GM12864 (cell line): ENCODE measurements at regions not wholly inside any gene's neighbourhood (a gene's known extent, or its start where the extent isn't known, plus 50 kb on each side); places are given as distances from the start of the nearest gene placed in this dataset.

Experiments
- DNase-seq: peaks from one replicate; pipeline ENCODE4 v3.0.0-alpha.2; 2011; ENCODE audit warnings: low read depth
- H3K4me3 ChIP-seq: 2 replicates; pipeline ENCODE4 v1.5.1; 2011; ENCODE audit warnings: mild to moderate bottlenecking, low read depth, low read length, control low read depth
- TF ChIP-seq, protein P1 (sequence below): IDR thresholded peaks from 2 replicates; pipeline ENCODE4 v1.5.1; 2011; ENCODE audit warnings: low read depth, mild to moderate bottlenecking, moderate library complexity, low read length, control low read depth, inconsistent platforms; ENCODE audit errors: missing control alignments

DNA sequence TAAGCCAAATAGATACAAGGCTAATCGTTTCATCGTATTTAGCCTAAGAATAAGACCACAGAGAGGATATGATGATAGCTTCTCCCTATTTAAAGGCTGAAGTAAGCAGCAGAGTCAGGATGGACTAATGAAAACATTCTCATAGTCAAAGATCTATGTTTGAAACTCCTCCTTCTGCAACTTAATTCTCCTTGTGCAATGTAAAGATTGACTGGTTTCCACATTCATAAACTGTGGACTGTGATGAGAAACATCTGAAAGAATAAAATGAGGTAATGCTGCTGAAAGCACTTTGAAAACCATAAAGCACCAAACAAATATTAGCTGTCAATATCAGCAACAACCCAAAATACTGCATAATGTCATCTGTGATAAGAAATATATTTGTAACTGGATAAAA, 361.9 kb downstream of the CSNK1G3 start:
- TF ChIP-seq, protein P1, sequence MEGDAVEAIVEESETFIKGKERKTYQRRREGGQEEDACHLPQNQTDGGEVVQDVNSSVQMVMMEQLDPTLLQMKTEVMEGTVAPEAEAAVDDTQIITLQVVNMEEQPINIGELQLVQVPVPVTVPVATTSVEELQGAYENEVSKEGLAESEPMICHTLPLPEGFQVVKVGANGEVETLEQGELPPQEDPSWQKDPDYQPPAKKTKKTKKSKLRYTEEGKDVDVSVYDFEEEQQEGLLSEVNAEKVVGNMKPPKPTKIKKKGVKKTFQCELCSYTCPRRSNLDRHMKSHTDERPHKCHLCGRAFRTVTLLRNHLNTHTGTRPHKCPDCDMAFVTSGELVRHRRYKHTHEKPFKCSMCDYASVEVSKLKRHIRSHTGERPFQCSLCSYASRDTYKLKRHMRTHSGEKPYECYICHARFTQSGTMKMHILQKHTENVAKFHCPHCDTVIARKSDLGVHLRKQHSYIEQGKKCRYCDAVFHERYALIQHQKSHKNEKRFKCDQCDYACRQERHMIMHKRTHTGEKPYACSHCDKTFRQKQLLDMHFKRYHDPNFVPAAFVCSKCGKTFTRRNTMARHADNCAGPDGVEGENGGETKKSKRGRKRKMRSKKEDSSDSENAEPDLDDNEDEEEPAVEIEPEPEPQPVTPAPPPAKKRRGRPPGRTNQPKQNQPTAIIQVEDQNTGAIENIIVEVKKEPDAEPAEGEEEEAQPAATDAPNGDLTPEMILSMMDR = no peak
- DNase-seq = no peak
- H3K4me3 ChIP-seq = no peak overlapping the region

DNA sequence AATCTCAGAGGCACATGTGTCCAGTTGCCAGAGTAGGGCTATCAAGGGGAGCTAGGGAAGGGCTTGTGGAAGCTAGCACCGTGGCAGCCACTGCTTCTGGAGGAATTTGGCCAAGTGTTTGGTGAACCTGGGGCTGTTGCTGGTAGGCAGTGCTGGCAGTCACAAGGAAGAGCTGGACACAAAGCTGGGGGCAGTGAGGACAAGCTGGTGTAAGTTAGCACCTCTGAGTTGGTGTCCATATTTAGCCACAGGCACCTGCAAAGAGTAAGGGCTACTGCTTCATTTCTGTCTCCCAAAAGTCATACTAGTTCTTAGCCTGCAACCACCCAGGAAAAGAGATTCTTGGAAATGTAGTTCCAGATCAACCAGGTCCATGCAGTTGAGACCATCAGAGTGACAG, 359.4 kb downstream of the CSNK1G3 start:
- TF ChIP-seq, protein P1 = no peak
- DNase-seq = no peak
- no peak overlapping the region for H3K4me3 ChIP-seq

DNA sequence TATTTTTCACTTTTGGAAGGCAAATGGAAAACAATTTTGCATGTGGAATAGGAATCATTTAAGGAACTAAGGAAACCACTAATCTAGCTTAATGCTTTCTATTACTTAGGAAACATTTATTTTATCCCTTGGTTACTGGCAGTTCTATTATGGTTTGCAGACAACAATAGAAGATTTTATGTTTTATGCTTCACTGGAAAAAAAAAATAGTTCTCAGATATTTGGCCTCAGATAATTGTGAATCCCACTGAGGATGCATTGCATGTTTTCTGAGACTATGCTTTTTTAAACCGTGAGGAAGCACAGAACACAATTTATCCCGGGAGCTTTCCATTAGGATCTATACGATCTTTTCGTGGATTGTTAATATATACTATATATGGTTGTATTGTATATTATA, 356.9 kb downstream of the CSNK1G3 start:
- TF ChIP-seq, protein P1 = no peak
- no peak overlapping the region for H3K4me3 ChIP-seq
- DNase-seq = no peak

DNA sequence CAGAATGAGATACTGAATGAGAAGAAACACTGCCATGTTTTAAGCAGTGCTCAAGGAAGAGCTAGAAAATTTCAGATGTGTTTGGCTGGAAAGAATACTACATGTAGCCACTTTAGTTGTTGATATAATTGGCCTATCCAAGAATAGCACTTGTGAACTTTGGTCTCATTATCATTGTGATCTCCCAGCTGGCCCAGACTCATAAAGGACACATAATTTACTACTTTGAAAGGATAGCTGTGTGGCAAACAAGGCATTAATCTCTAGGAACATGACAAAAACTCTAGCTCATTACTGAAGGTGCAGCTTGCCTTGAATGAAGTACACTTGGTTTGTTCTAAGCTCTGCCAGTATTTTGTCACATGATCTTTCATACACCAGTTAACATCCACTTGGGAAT, 356.3 kb downstream of the CSNK1G3 start:
- no peak overlapping the region for H3K4me3 ChIP-seq
- DNase-seq = no peak
- TF ChIP-seq, protein P1 = no peak

DNA sequence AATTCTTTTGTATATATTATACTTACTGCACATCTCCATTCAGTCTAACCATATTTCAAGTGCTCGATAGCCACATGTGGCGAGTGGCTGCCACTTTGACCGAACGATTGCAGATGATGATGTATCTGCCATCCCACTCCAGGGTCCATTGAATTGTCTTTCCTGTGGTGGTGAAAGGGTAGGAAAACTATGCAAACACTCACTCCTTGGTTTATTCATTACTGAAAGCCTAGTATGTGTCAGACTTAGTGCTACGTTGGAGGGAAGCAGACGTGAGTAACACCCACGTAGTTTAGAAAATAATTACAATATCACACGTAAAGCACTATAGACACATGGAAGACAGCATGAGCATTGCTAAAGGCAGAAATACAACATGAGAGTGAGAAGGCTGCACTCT, 353.7 kb downstream of the CSNK1G3 start:
- TF ChIP-seq, protein P1 = no peak
- DNase-seq = no peak
- H3K4me3 ChIP-seq = no peak overlapping the region

DNA sequence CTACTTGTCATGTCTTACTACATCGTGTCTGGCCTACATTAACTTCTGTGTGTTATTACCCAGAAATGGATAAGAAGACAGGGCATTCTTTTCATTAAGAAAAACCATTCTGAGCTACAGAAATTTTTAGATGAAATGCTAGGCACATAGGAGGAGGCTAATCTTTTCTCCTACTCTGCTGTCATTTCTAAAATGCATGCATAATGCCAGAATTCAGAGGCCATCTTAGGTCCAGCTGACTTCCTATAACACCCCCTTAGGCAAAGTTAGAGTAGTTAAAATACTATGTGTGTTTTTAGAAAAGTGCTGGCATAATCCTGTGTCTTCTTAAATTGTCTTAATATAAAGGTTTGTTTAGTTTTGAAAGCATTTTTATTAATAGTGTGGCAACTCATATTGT, 352.6 kb downstream of the CSNK1G3 start:
- TF ChIP-seq, protein P1 = no peak
- no peak overlapping the region for H3K4me3 ChIP-seq
- DNase-seq = no peak

DNA sequence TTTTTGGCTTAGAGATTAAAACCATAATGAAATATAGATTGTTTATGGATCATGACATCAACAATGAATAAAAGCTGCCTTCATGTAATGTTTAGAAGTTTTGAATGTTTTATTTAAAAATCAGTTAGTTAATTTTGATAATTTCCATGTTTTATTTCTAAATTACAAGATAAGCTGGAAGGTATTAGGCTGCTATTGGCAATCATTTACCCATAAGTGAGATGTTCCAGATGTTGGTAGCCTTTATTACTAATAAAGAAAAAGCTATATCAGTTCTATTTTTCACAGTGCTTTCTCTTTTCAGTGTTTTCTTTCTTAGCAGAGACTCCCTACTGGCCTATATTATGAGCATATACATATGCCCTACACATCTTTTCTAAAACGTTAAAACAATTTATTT, 347.0 kb downstream of the CSNK1G3 start:
- H3K4me3 ChIP-seq = no peak overlapping the region
- TF ChIP-seq, protein P1 = no peak
- no peak for DNase-seq
